HepG2 (cell line): ENCODE measurements at regions not wholly inside any gene's neighbourhood (a gene's known extent, or its start where the extent isn't known, plus 50 kb on each side); places are given as distances from the start of the nearest gene placed in this dataset.

ENCODE experiments used
- ATAC-seq: fragments of 200-7000 bp; cut with Tn5 transposase; 3 replicates; pipeline ENCODE4 v1.9.1; 2020; ENCODE audit warnings: mild to moderate bottlenecking, moderate library complexity
- BruUV-seq: library from RNA; stranded (reverse); fragments of 400-500 nt; replicated peaks from 2 replicates; lab custom pipeline; 2021; lab: Mats Ljungman, UMichigan
- CTCF ChIA-PET: fragments of 300-600 bp; formaldehyde crosslinking; extraction: SDS; loops from one replicate; lab custom pipeline; 2021; ENCODE audit warnings: low total read pairs, inconsistent platforms, low intra/inter-chr PET ratio; lab: Yijun Ruan, JAX
- POLR2A ChIA-PET: fragments of 350-600 bp; sonication (Branson Sonifier 250); formaldehyde crosslinking; loops from one replicate; lab custom pipeline; 2020; ENCODE audit warnings: antibody characterized with exemption, inconsistent platforms; lab: Yijun Ruan, JAX
- DNase-seq: peaks from one replicate; pipeline ENCODE4 v3.0.0-alpha.2; 2015; ENCODE audit warnings: low spot score
- FAIRE-seq: peaks from 3 replicates; lab custom pipeline; 2011; peaks lifted over from hg19 to GRCh38; lab: Jason Lieb, UNC
- H2AFZ ChIP-seq: one replicate; pipeline ENCODE4 v1.6.1; 2011; ENCODE audit warnings: low read length, inconsistent platforms
- H3K27ac ChIP-seq: fragments of 300-600 bp; 3 replicates; pipeline ENCODE4 v1.8.0; 2011; ENCODE audit warnings: mixed run types, mild to moderate bottlenecking, mixed read lengths, low read length, inconsistent platforms; ENCODE audit not compliant: insufficient read depth; ENCODE audit errors: extremely low read length
- H3K27me3 ChIP-seq, 2 experiments: fragments of 200-600 bp in 1 of 2; 2 replicates in 1 of 2; 3 replicates in 1 of 2; pipeline versions ENCODE4 v1.6.0 to v1.8.0; 2011; ENCODE audit warnings: low read length in 2 of 2, mild to moderate bottlenecking in 2 of 2, moderate library complexity in 2 of 2, inconsistent platforms in 1 of 2; ENCODE audit not compliant: insufficient read depth in 2 of 2, control insufficient read depth in 1 of 2
- H3K36me3 ChIP-seq, 2 experiments: fragments of 200-600 bp in 1 of 2; replicated peaks in 1 of 2; 2 replicates in 1 of 2; 3 replicates in 1 of 2; pipeline versions ENCODE4 v1.5.1 to v1.8.0; 2011; ENCODE audit warnings: low read length in 2 of 2, inconsistent platforms in 1 of 2; ENCODE audit not compliant: insufficient read depth in 2 of 2, control insufficient read depth in 1 of 2
- H3K4me1 ChIP-seq: 2 replicates; pipeline ENCODE4 v1.5.1; 2012; ENCODE audit warnings: low read length, inconsistent platforms; ENCODE audit not compliant: insufficient read depth
- H3K4me2 ChIP-seq: 2 replicates; pipeline ENCODE4 v1.6.0; 2011; ENCODE audit warnings: low read depth, low read length, inconsistent platforms
- H3K4me3 ChIP-seq, 3 experiments: fragments of 200-600 bp in 1 of 3; sonication (generic), shearing (Covaris generic) in 1 of 3; replicated peaks in 1 of 3; 2 replicates each; pipeline ENCODE4 v1.5.1; 2011 to 2016; ENCODE audit warnings: low read length in 3 of 3, inconsistent platforms in 2 of 3, low read depth in 2 of 3, mild to moderate bottlenecking in 2 of 3, control low read depth in 1 of 3, mixed read lengths in 1 of 3; ENCODE audit not compliant: insufficient read depth in 1 of 3
- H3K79me2 ChIP-seq: one replicate; pipeline ENCODE4 v1.6.1; 2011; ENCODE audit warnings: low read length, inconsistent platforms; ENCODE audit not compliant: insufficient read depth
- H3K9ac ChIP-seq: 2 replicates; pipeline ENCODE4 v1.6.0; 2011; ENCODE audit warnings: mild to moderate bottlenecking, low read depth, low read length, inconsistent platforms; ENCODE audit not compliant: insufficient read depth
- H3K9me3 ChIP-seq: 2 replicates; pipeline ENCODE4 v1.5.1; 2012; ENCODE audit warnings: mild to moderate bottlenecking, low read length
- H4K20me1 ChIP-seq: 2 replicates; pipeline ENCODE4 v1.6.0; 2011; ENCODE audit warnings: inconsistent platforms, mild to moderate bottlenecking, low read length, moderate library complexity; ENCODE audit not compliant: insufficient read depth
- ASH2L ChIP-seq: fragments of 300-600, 200-600 bp; sonication (generic); IDR thresholded peaks from 2 replicates; pipeline ENCODE4 v1.7.0; 2017; ENCODE audit warnings: low read depth, mild to moderate bottlenecking, moderate library complexity, mixed read lengths, low read length; ENCODE audit not compliant: insufficient read length
- BCL3 ChIP-seq: sonication (generic); formaldehyde crosslinking; IDR thresholded peaks from 2 replicates; pipeline ENCODE4 v1.5.1; 2020; ENCODE audit warnings: mild to moderate bottlenecking, missing genetic modification reagents, moderate library complexity
- FOXA3 ChIP-seq: IDR thresholded peaks from 2 replicates; pipeline ENCODE4 v1.6.1; 2016; ENCODE audit warnings: missing genetic modification reagents, missing compliant biosample characterization
- HCFC1 ChIP-seq: fragments of 150-350 bp; IDR thresholded peaks from 2 replicates; pipeline ENCODE4 v1.6.1; 2014; ENCODE audit warnings: low read depth, low read length
- NONO ChIP-seq, 2 experiments: fragments of 450-650 bp in 1 of 2; sonication (generic) in 1 of 2; formaldehyde crosslinking in 1 of 2; IDR thresholded peaks in 1 of 2; conservative IDR thresholded peaks in 1 of 2; 2 replicates each; pipeline versions ENCODE4 v1.6.1 to v1.8.0; 2017 to 2022; ENCODE audit warnings: mild to moderate bottlenecking in 1 of 2, missing genetic modification reagents in 1 of 2, moderate library complexity in 1 of 2
- SAFB2 ChIP-seq: sonication (generic); formaldehyde crosslinking; IDR thresholded peaks from 2 replicates; pipeline ENCODE4 v1.5.1; 2020; ENCODE audit warnings: missing genetic modification reagents, low read depth, mild to moderate bottlenecking, borderline replicate concordance
- ZNF18 ChIP-seq: sonication (generic); formaldehyde crosslinking; IDR thresholded peaks from 2 replicates; pipeline ENCODE4 v1.8.0; 2022; ENCODE audit warnings: mild to moderate bottlenecking, missing genetic modification reagents; ENCODE audit not compliant: insufficient replicate concordance
- ZNF20 ChIP-seq: sonication (generic); formaldehyde crosslinking; IDR thresholded peaks from 2 replicates; pipeline ENCODE4 v1.4.0; 2020; ENCODE audit warnings: mild to moderate bottlenecking, moderate library complexity, missing genetic modification reagents
- ZNF260 ChIP-seq: sonication (generic); formaldehyde crosslinking; IDR thresholded peaks from 2 replicates; pipeline ENCODE4 v1.4.0; 2020; ENCODE audit warnings: missing genetic modification reagents, low read depth, mild to moderate bottlenecking, borderline replicate concordance
- ZNF282 ChIP-seq: fragments of 450-650 bp; IDR thresholded peaks from 2 replicates; pipeline ENCODE4 v1.6.1; 2018; ENCODE audit not compliant: partially characterized antibody
- ZNF331 ChIP-seq: sonication (generic); formaldehyde crosslinking; IDR thresholded peaks from 2 replicates; pipeline ENCODE4 v1.4.0; 2020; ENCODE audit warnings: missing genetic modification reagents
- ZNF367 ChIP-seq: sonication (generic); formaldehyde crosslinking; IDR thresholded peaks from 2 replicates; pipeline ENCODE4 v1.4.0; 2020; ENCODE audit warnings: missing genetic modification reagents, borderline replicate concordance
- ZNF563 ChIP-seq: sonication (generic); formaldehyde crosslinking; IDR thresholded peaks from 2 replicates; pipeline ENCODE4 v1.8.0; 2022; ENCODE audit warnings: mild to moderate bottlenecking, moderate library complexity, missing genetic modification reagents
- ZNF766 ChIP-seq: sonication (generic); formaldehyde crosslinking; IDR thresholded peaks from 2 replicates; pipeline ENCODE4 v1.5.0; 2020; ENCODE audit warnings: missing genetic modification reagents, borderline replicate concordance
- ZXDC ChIP-seq: sonication (generic); formaldehyde crosslinking; IDR thresholded peaks from 2 replicates; pipeline ENCODE4 v1.5.0; 2020; ENCODE audit warnings: mild to moderate bottlenecking, missing genetic modification reagents
- WGBS: methylation state at CpG from one replicate; pipeline ENCODE4 v1.1.6; 2017; ENCODE audit warnings: low lambda C conversion rate; 5-methylcytosine and 5-hydroxymethylcytosine counted together
- in situ Hi-C: cut with HindIII; loops from 2 replicates; pipeline ENCODE4 v1.10.0; 2017; ENCODE audit warnings: low pct_unique_long_range_greater_than_20kb; ENCODE audit not compliant: extremely low pct_ligation_motif_present
- intact Hi-C: fragments of 100-400 bp; cut with micrococcal nuclease; formaldehyde crosslinking; loops from one replicate; pipeline ENCODE4 v1.10.0; 2022; ENCODE audit not compliant: unreplicated experiment

GRCh38 chr2:183416753-183417152 lies 292.5 kb downstream of the NUP35 start:
- no peaks in the 10 kb centered on the region for H3K9me3 ChIP-seq
- BruUV-seq: no TSS peak
- no peaks in the 10 kb centered on the region for H3K36me3 ChIP-seq
- no peaks in the 10 kb centered on the region for H4K20me1 ChIP-seq
- TF ChIP-seq ZNF20 (CRISPR knock-in tag) (no peak), ZNF282 (no peak), ZNF260 (CRISPR knock-in tag) (no peak), ZNF331 (CRISPR knock-in tag) (no peak), ZNF367 (CRISPR knock-in tag) (no peak), HCFC1 (no peak), NONO (IDR thresholded peaks at IDR 0.05) (no peak), NONO (CRISPR knock-in tag; conservative IDR thresholded peaks at IDR 0.05) (no peak), ZNF563 (no peak), ZXDC (no peak), ZNF18 (CRISPR knock-in tag) (no peak), FOXA3 (CRISPR knock-in tag) (no peak), ASH2L (no peak), ZNF766 (no peak), BCL3 (no peak), SAFB2 (CRISPR knock-in tag) (no peak)
- TF ChIP-seq, all 625 proteins: peak for 0
- Histone ChIP-seq H3K4me2 (no peak overlapping the region), H3K4me3 (no peak overlapping the region), H3K9ac (no peak overlapping the region), H3K4me1 (no peaks in the 10 kb centered on the region), H3K27me3 (no peaks in the 10 kb centered on the region), H3K79me2 (no peaks in the 10 kb centered on the region), H3K27ac (no peak overlapping the region), H2AFZ (no peak overlapping the region)
- DNase-seq (no peak), ATAC-seq (no peak), FAIRE-seq (no peak)
- intact Hi-C loops: no loop called here
- in situ Hi-C loops: no loop called here
- 4% methylated on average over 4 of the region's 4 CpGs for WGBS
- ChIA-PET POLR2A (no interaction called here), CTCF (no interaction called here)
